Esophagus squamous epithelium (tissue), 5 donors: ENCODE measurements at regions not wholly inside any gene's neighbourhood (a gene's known extent, or its start where the extent isn't known, plus 50 kb on each side); places are given as distances from the start of the nearest gene placed in this dataset.
"Not testable (repeated sequence)": the region's sequence is repeated elsewhere in the genome, so short reads cannot be mapped to it uniquely, and the experiment has no call there.

Experiments used
- DNase-seq: peaks from one replicate; lab custom pipeline; 2025; lab: John Stamatoyannopoulos, UW
- H3K27ac ChIP-seq, 4 donors: fragments of 200-600 bp; sonication (generic); one replicate each; pipeline ENCODE4 v1.5.1; 2016 to 2019; ENCODE audit warnings: mild to moderate bottlenecking in 1 of 4
- H3K27me3 ChIP-seq, 4 donors: fragments of 200-600 bp; sonication (generic); 1 replicate in 3 of 4; 2 replicates in 1 of 4; pipeline versions ENCODE4 v1.5.1 to v1.6.0; 2017 to 2021; ENCODE audit warnings: antibody characterized with exemption in 1 of 4
- H3K36me3 ChIP-seq, 3 donors: fragments of 200-600 bp; sonication (generic); one replicate each; pipeline ENCODE4 v1.5.1; 2016 to 2019
- H3K4me1 ChIP-seq, 3 donors: fragments of 200-600 bp; sonication (generic); one replicate each; pipeline ENCODE4 v1.5.1; 2017 to 2019
- H3K4me3 ChIP-seq, 4 donors: fragments of 200-600 bp; sonication (generic); 1 replicate in 3 of 4; 2 replicates in 1 of 4; pipeline ENCODE4 v1.5.1; 2016 to 2019; ENCODE audit warnings: mild to moderate bottlenecking in 2 of 4, moderate library complexity in 1 of 4
- H3K9me3 ChIP-seq, 3 donors: fragments of 200-600 bp; sonication (generic); one replicate each; pipeline ENCODE4 v1.5.1; 2016 to 2019
- CTCF ChIP-seq, 6 experiments: fragments of 450-650 bp in 4 of 6; fragments of 200-600 bp in 2 of 6; sonication (generic) in 2 of 6; IDR thresholded peaks; one replicate each; pipeline ENCODE4 v1.5.1; 2016 to 2019; ENCODE audit warnings: antibody characterized with exemption in 6 of 6, mild to moderate bottlenecking in 4 of 6, moderate library complexity in 4 of 6
- POLR2A ChIP-seq, 4 donors: fragments of 450-650 bp; IDR thresholded peaks; one replicate each; pipeline ENCODE4 v1.6.1; 2017; ENCODE audit warnings: antibody characterized with exemption in 4 of 4, mild to moderate bottlenecking in 4 of 4, moderate library complexity in 3 of 4
- WGBS, 2 donors: methylation state at CpG; one replicate each; pipeline ENCODE4 v1.1.5; 2018; 5-methylcytosine and 5-hydroxymethylcytosine counted together
- intact Hi-C: fragments of 100-400 bp; cut with DNase I; formaldehyde crosslinking; loops from one replicate; pipeline ENCODE4 v1.15.0; 2022
- donor health status: DM: yes; HTN: yes; CAD: no.

DNA sequence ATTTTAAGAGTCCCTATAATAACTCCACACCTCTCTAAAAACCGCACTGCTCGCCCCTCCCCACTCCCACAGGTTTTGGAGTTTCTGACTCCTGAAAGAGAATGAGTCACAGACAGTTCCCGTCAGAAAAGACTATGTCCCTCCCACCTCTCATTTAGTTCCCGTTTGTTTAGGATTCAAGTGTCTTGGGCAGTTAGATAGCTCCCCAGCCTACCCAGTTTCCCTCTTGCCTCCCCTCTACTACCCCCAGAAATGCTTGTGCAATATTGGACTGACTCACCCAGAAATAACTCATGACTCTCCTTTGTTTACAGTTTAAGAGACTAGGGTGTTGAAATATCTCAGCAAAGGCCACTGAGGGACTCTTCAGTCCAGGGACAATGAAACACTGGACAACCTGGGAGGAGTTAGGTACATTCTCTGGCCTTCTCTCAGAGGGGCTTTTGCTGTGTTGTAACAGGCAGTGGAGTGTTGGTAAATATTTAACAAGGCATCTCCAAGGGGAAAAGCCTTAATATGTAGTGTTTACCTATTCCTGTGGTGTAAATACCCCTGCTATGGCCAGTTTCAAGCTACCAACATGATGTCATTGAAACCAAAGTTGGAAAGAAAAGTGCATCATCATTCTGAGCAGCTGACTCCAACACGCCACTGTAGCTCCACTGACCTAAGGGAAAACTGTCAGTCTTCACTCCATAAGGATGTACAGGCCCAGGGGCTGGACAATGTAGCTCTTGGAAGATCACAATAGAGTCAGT is 96.1 kb upstream of the CHD2 start:
- H3K27ac ChIP-seq: peak overlapping the region; percentile 85 to 100 (median 98)
- peak; percentile 39 for DNase-seq
- H3K4me1 ChIP-seq: peaks cover 27 to 79% (median 34%) of the 10 kb centered on the region in 3 donors
- TF ChIP-seq POLR2A (IDR thresholded peaks at IDR 0.05) (peak in 1 of 4 donors; percentile 40), CTCF (IDR thresholded peaks at IDR 0.05) (no peak)
- intact Hi-C loops: no loop called here
- no peaks in the 10 kb centered on the region for H3K36me3 ChIP-seq
- no peaks in the 10 kb centered on the region for H3K27me3 ChIP-seq
- no peak overlapping the region for H3K4me3 ChIP-seq
- WGBS, 2 donors: 9% methylated on average over 5 of the region's 5 CpGs
- no peaks in the 10 kb centered on the region for H3K9me3 ChIP-seq

- H3K9me3 ChIP-seq, DNase-seq, H3K27me3 ChIP-seq, H3K36me3 ChIP-seq, intact Hi-C loops, H3K4me3 ChIP-seq: not testable (repeated sequence)
- Histone ChIP-seq H3K4me1 (peaks cover 27 to 75% (median 34%) of the 10 kb centered on the region in 3 donors), H3K27ac (peak overlapping the region; percentile 85 to 100 (median 98))
- WGBS, 2 donors: 90% methylated on average over 2 to 4 of the region's 5 CpGs
Measured at GRCh38 chr15:92804610-92804936, 95.6 kb upstream of the CHD2 start.

DNA sequence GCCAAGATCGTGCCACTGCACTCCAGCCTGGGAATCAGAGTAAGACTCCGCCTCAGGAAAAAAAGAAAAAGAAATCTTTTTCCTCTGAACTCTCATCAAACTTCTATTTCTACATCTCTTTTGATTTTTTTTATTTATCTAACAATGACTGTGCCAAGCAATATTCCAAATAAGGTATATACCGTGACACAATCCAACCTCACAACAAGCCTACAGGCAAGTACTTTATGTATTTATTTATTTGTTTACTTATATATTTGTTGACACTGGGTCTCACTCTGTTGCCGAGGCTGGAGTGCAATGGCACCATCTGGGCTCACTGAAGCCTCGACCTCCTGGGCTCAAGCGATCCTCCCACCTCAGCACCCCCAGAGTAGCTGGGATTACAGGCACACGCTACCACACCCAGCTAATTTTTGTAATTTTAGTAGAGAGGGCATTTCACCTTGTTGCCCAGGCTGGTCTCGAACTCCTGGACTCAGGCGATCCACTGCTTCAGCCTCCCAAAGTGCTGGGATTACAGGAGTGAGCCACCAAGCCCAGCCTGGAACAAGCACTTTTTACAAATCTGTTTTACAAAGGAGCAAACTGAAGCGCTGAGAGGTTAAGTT is 94.9 kb upstream of the CHD2 start:
- no peak for TF ChIP-seq POLR2A (IDR thresholded peaks at IDR 0.05)
- no peak for TF ChIP-seq CTCF (IDR thresholded peaks at IDR 0.05)
- Histone ChIP-seq H3K9me3 (no peaks in the 10 kb centered on the region), H3K4me1 (peaks cover 27 to 82% (median 37%) of the 10 kb centered on the region in 3 donors), H3K36me3 (no peaks in the 10 kb centered on the region), H3K27me3 (no peaks in the 10 kb centered on the region), H3K27ac (peak overlapping the region; percentile 85 to 100 (median 98)), H3K4me3 (no peak overlapping the region)
- 66 to 78% methylated on average over 8 to 10 of the region's 10 CpGs for WGBS, 2 donors
- no peak for DNase-seq
- intact Hi-C loops: loop anchor here (5.0 kb wide), 1 partner anchor 112 kb away; no protein-coding TSS in a partner anchor

DNA sequence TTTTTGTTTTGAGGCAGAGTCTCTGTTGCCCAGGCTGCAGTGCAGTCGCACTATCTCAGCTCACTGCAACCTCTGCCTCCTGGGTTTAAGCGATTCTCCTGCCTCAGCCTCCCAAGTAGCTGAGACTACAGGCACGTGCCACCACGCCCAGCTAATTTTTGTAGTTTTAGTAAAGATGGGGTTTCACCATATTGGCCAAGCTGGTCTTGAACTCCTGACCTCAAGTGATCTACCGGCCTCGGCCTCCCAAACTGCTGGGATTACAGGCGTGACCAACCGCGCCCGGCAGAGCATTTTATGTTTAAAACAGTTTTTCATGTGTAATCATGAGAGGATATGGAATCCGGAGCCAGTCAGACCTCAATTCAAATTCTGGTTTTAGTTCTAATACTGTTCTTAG is 94.0 kb upstream of the CHD2 start:
- not testable (repeated sequence) for DNase-seq, H3K36me3 ChIP-seq, H3K4me3 ChIP-seq, H3K27me3 ChIP-seq, H3K9me3 ChIP-seq
- WGBS, 2 donors: 82 to 93% methylated on average over 11 of the region's 11 CpGs
- H3K4me1 ChIP-seq: peaks cover 27 to 89% (median 43%) of the 10 kb centered on the region in 3 donors
- intact Hi-C loops: loop anchor here (5.0 kb wide), 1 partner anchor 111 kb away; no protein-coding TSS in a partner anchor
- peak overlapping the region; percentile 39 to 100 (median 75) for H3K27ac ChIP-seq

GRCh38 chr15:92806763-92807162 is 93.4 kb upstream of the CHD2 start:
- Histone ChIP-seq H3K9me3 (no peaks in the 10 kb centered on the region), H3K4me1 (peaks cover 22 to 89% (median 37%) of the 10 kb centered on the region in 3 donors), H3K36me3 (no peaks in the 10 kb centered on the region), H3K27me3 (no peaks in the 10 kb centered on the region), H3K4me3 (no peak overlapping the region), H3K27ac (peak overlapping the region; percentile 46 to 100 (median 98))
- TF ChIP-seq CTCF (IDR thresholded peaks at IDR 0.05): no peak
- TF ChIP-seq POLR2A (IDR thresholded peaks at IDR 0.05): no peak
- no peak for DNase-seq
- WGBS, 2 donors: 85 to 90% methylated on average over 8 to 17 of the region's 17 CpGs
- intact Hi-C loops: loop anchor here (5.0 kb wide), 1 partner anchor 111 kb away; no protein-coding TSS in a partner anchor

DNA sequence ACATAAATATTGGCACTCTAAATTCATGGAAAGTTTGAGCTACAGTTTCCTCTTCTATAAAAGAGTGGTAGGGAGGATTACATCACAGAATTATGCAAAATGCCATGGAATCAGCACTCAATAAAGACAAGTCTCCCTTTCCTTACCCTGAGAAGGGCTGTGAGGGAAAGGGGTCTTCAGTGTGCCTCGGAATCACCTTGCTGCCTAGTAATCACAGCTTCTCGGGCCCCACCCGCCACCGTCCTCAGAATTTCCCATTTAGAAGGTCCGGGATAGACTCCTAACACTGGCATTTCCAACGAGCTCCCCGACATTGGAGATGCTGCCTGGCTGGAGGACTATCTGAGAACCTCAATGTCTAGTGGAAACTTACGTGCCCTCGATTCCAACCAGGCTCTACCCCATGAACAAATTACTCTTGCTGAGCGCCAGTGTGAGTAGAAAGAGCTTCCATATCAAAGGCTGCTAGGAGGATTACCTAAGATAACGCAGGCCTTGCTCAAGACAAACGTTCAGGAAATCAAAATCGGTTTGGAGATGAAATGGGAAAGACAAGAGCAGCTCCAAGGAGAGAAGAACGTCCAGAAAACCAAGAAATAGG is 92.1 kb upstream of the CHD2 start:
- no peaks in the 10 kb centered on the region for H3K36me3 ChIP-seq
- intact Hi-C loops: loop anchor here (5.0 kb wide), 1 partner anchor 109 kb away; no protein-coding TSS in a partner anchor
- no peaks in the 10 kb centered on the region for H3K27me3 ChIP-seq
- DNase-seq: no peak
- TF ChIP-seq CTCF (IDR thresholded peaks at IDR 0.05) (no peak), POLR2A (IDR thresholded peaks at IDR 0.05) (peak in 1 of 4 donors; percentile 20)
- H3K4me3 ChIP-seq: peak overlapping the region; percentile 48 to 85 (median 64)
- H3K9me3 ChIP-seq: no peaks in the 10 kb centered on the region
- WGBS, 2 donors: 32 to 55% methylated on average over 11 to 13 of the region's 14 CpGs
- peak overlapping the region; percentile 97 to 100 (median 99) for H3K27ac ChIP-seq
- peaks cover 21 to 87% (median 30%) of the 10 kb centered on the region in 3 donors for H3K4me1 ChIP-seq
